HepG2 (cell line): ENCODE measurements at regions not wholly inside any gene's neighbourhood (a gene's known extent, or its start where the extent isn't known, plus 50 kb on each side); places are given as distances from the start of the nearest gene placed in this dataset.
A peak's percentile ranks its signal among the peaks of the same experiment; 100 is the strongest.

Experiments
- ARHGAP35 ChIP-seq: sonication (generic); formaldehyde crosslinking; IDR thresholded peaks from 2 replicates; pipeline ENCODE4 v1.9.0; 2022; ENCODE audit warnings: mild to moderate bottlenecking, inconsistent platforms, moderate library complexity, missing genetic modification reagents, borderline replicate concordance
- GTF3A ChIP-seq: sonication (generic); formaldehyde crosslinking; conservative IDR thresholded peaks from 2 replicates; pipeline ENCODE4 v1.4.0; 2020; ENCODE audit warnings: mild to moderate bottlenecking, missing genetic modification reagents
- HNRNPL ChIP-seq: fragments of 200-400 bp; formaldehyde crosslinking; IDR thresholded peaks from 2 replicates; pipeline ENCODE4 v1.6.1; 2017; ENCODE audit warnings: mild to moderate bottlenecking, low read depth, low read length
- HOXA3 ChIP-seq: sonication (generic); formaldehyde crosslinking; IDR thresholded peaks from 2 replicates; pipeline ENCODE4 v1.5.0; 2020; ENCODE audit warnings: missing genetic modification reagents
- JUN ChIP-seq: sonication (generic); formaldehyde crosslinking; IDR thresholded peaks from 2 replicates; pipeline ENCODE4 v1.4.0; 2020; ENCODE audit warnings: mild to moderate bottlenecking, missing genetic modification reagents
- MXI1 ChIP-seq: IDR thresholded peaks from 3 replicates; pipeline ENCODE4 v1.6.1; 2012; ENCODE audit warnings: low read depth, low read length, inconsistent platforms, borderline replicate concordance
- NFKB2 ChIP-seq: sonication (generic); formaldehyde crosslinking; IDR thresholded peaks from 2 replicates; pipeline ENCODE4 v1.4.0; 2020; ENCODE audit warnings: missing genetic modification reagents, borderline replicate concordance
- PHF21A ChIP-seq: sonication (generic); formaldehyde crosslinking; IDR thresholded peaks from 2 replicates; pipeline ENCODE4 v1.5.0; 2020; ENCODE audit warnings: mild to moderate bottlenecking, missing genetic modification reagents
- POLR2A ChIP-seq, 2 experiments: IDR thresholded peaks; 2 replicates each; pipeline ENCODE4 v1.6.1; 2011; ENCODE audit warnings: low read depth in 2 of 2, low read length in 2 of 2, mild to moderate bottlenecking in 1 of 2, moderate library complexity in 1 of 2; ENCODE audit not compliant: insufficient read depth in 1 of 2
- RELA ChIP-seq: sonication (generic); formaldehyde crosslinking; IDR thresholded peaks from 2 replicates; pipeline ENCODE4 v1.4.0; 2020; ENCODE audit warnings: missing genetic modification reagents
- SRSF1 ChIP-seq: fragments of 200-400 bp; formaldehyde crosslinking; optimal IDR thresholded peaks from 2 replicates; pipeline ENCODE3; 2017; ENCODE audit warnings: mild to moderate bottlenecking, low read depth, low read length, moderate library complexity
- ZSCAN12 ChIP-seq: sonication (generic); formaldehyde crosslinking; IDR thresholded peaks from 2 replicates; pipeline ENCODE4 v1.9.0; 2021; ENCODE audit warnings: mild to moderate bottlenecking, missing genetic modification reagents
- TF ChIP-seq, protein P1 (sequence below): sonication (generic); formaldehyde crosslinking; IDR thresholded peaks from 2 replicates; pipeline ENCODE4 v1.4.0; 2020; ENCODE audit warnings: missing genetic modification reagents, mild to moderate bottlenecking, borderline replicate concordance
- TF ChIP-seq, protein P2 (sequence below): sonication (generic); formaldehyde crosslinking; IDR thresholded peaks from 2 replicates; pipeline ENCODE4 v1.5.0; 2020; ENCODE audit warnings: mild to moderate bottlenecking, missing genetic modification reagents, moderate library complexity
- TF ChIP-seq, protein P3 (sequence below): sonication (generic); formaldehyde crosslinking; IDR thresholded peaks from 2 replicates; pipeline ENCODE4 v1.4.0; 2020; ENCODE audit warnings: missing genetic modification reagents
- TF ChIP-seq, protein P4 (sequence below): sonication (generic); formaldehyde crosslinking; IDR thresholded peaks from 2 replicates; pipeline ENCODE4 v1.8.1; 2023; ENCODE audit warnings: mild to moderate bottlenecking, missing genetic modification reagents, borderline replicate concordance
- TF ChIP-seq, protein P5 (sequence below): sonication (generic); formaldehyde crosslinking; IDR thresholded peaks from 2 replicates; pipeline ENCODE4 v1.4.0; 2020; ENCODE audit warnings: missing genetic modification reagents

DNA sequence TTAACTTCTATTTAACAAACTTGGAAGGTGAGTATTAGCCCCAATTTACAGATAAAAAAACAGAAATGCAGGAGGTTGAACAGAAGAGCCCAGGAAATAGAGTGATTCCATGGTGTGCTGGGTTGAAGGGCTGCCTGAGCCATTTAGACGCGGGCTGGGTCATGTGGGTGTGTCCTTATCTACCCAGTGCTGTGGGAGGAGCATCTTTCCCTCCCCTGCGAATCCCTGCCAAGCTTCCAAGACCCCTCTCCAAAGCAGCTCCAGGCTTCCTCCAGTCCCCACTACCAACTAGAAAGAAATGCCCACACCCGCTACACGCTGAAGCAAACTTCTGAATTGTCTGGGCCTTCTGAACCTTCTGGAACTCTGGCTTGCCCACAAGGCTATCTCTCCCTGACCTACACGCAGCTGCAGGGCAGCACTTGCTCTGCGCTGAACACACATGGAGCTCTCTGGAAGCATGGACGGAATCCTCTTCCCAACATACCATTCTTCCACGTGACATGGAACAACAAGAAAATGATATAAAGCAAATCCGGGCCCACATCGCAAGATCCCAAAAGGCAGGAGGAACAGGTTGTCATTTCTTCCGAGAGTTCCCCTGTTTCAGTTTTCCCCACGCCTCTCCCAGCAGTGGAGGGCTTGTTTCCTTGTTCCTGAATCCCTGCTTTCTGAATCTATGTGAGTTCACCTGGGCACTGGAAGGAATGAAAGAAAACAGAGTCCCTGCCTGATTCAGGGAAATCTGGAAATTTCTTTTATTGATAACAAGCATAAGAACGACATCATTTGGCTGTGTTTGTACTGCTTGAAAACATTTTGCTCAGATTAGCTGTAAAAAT lies 562.7 kb upstream of the ID2 start (continued):
- TF ChIP-seq, protein P1, sequence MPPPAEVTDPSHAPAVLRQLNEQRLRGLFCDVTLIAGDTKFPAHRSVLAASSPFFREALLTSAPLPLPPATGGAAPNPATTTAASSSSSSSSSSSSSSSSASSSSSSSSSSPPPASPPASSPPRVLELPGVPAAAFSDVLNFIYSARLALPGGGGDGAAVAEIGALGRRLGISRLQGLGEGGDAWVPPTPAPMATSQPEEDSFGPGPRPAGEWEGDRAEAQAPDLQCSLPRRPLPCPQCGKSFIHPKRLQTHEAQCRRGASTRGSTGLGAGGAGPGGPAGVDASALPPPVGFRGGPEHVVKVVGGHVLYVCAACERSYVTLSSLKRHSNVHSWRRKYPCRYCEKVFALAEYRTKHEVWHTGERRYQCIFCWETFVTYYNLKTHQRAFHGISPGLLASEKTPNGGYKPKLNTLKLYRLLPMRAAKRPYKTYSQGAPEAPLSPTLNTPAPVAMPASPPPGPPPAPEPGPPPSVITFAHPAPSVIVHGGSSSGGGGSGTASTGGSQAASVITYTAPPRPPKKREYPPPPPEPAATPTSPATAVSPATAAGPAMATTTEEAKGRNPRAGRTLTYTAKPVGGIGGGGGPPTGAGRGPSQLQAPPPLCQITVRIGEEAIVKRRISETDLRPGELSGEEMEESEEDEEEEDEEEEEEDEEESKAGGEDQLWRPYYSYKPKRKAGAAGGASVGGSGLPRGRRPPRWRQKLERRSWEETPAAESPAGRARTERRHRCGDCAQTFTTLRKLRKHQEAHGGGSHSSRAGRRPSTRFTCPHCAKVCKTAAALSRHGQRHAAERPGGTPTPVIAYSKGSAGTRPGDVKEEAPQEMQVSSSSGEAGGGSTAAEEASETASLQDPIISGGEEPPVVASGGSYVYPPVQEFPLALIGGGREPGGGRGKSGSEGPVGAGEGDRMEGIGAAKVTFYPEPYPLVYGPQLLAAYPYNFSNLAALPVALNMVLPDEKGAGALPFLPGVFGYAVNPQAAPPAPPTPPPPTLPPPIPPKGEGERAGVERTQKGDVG = peak; percentile 87; the same call in 1 of the 2 replicates
- TF ChIP-seq, protein P2, sequence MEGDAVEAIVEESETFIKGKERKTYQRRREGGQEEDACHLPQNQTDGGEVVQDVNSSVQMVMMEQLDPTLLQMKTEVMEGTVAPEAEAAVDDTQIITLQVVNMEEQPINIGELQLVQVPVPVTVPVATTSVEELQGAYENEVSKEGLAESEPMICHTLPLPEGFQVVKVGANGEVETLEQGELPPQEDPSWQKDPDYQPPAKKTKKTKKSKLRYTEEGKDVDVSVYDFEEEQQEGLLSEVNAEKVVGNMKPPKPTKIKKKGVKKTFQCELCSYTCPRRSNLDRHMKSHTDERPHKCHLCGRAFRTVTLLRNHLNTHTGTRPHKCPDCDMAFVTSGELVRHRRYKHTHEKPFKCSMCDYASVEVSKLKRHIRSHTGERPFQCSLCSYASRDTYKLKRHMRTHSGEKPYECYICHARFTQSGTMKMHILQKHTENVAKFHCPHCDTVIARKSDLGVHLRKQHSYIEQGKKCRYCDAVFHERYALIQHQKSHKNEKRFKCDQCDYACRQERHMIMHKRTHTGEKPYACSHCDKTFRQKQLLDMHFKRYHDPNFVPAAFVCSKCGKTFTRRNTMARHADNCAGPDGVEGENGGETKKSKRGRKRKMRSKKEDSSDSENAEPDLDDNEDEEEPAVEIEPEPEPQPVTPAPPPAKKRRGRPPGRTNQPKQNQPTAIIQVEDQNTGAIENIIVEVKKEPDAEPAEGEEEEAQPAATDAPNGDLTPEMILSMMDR = no peak
- TF ChIP-seq HOXA3 (no peak; the same call in 1 of the 2 replicates), HNRNPL (no peak), MXI1 (no peak), GTF3A (CRISPR knock-in tag) (no peak), PHF21A (CRISPR knock-in tag) (no peak), ARHGAP35 (CRISPR knock-in tag) (no peak), SRSF1 (no peak), NFKB2 (CRISPR knock-in tag) (peak; percentile 38; the same call in 1 of the 2 replicates), JUN (CRISPR knock-in tag) (no peak), POLR2A (IDR thresholded peaks at IDR 0.05; ENCODE audit: insufficient read depth in 1 of 2, low read depth in 2 of 2, low read length in 2 of 2) (no peak), RELA (CRISPR knock-in tag) (no peak), ZSCAN12 (no peak)
- TF ChIP-seq, protein P3, sequence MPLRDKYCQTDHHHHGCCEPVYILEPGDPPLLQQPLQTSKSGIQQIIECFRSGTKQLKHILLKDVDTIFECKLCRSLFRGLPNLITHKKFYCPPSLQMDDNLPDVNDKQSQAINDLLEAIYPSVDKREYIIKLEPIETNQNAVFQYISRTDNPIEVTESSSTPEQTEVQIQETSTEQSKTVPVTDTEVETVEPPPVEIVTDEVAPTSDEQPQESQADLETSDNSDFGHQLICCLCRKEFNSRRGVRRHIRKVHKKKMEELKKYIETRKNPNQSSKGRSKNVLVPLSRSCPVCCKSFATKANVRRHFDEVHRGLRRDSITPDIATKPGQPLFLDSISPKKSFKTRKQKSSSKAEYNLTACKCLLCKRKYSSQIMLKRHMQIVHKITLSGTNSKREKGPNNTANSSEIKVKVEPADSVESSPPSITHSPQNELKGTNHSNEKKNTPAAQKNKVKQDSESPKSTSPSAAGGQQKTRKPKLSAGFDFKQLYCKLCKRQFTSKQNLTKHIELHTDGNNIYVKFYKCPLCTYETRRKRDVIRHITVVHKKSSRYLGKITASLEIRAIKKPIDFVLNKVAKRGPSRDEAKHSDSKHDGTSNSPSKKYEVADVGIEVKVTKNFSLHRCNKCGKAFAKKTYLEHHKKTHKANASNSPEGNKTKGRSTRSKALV (CRISPR knock-in tag) = no peak
- TF ChIP-seq, protein P4, sequence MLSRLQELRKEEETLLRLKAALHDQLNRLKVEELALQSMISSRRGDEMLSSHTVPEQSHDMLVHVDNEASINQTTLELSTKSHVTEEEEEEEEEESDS = no peak
- TF ChIP-seq, protein P5, sequence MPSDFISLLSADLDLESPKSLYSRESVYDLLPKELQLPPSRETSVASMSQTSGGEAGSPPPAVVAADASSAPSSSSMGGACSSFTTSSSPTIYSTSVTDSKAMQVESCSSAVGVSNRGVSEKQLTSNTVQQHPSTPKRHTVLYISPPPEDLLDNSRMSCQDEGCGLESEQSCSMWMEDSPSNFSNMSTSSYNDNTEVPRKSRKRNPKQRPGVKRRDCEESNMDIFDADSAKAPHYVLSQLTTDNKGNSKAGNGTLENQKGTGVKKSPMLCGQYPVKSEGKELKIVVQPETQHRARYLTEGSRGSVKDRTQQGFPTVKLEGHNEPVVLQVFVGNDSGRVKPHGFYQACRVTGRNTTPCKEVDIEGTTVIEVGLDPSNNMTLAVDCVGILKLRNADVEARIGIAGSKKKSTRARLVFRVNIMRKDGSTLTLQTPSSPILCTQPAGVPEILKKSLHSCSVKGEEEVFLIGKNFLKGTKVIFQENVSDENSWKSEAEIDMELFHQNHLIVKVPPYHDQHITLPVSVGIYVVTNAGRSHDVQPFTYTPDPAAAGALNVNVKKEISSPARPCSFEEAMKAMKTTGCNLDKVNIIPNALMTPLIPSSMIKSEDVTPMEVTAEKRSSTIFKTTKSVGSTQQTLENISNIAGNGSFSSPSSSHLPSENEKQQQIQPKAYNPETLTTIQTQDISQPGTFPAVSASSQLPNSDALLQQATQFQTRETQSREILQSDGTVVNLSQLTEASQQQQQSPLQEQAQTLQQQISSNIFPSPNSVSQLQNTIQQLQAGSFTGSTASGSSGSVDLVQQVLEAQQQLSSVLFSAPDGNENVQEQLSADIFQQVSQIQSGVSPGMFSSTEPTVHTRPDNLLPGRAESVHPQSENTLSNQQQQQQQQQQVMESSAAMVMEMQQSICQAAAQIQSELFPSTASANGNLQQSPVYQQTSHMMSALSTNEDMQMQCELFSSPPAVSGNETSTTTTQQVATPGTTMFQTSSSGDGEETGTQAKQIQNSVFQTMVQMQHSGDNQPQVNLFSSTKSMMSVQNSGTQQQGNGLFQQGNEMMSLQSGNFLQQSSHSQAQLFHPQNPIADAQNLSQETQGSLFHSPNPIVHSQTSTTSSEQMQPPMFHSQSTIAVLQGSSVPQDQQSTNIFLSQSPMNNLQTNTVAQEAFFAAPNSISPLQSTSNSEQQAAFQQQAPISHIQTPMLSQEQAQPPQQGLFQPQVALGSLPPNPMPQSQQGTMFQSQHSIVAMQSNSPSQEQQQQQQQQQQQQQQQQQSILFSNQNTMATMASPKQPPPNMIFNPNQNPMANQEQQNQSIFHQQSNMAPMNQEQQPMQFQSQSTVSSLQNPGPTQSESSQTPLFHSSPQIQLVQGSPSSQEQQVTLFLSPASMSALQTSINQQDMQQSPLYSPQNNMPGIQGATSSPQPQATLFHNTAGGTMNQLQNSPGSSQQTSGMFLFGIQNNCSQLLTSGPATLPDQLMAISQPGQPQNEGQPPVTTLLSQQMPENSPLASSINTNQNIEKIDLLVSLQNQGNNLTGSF (CRISPR knock-in tag) = no peak
